GM21515 (cell line): ENCODE measurements at regions not wholly inside any gene's neighbourhood (a gene's known extent, or its start where the extent isn't known, plus 50 kb on each side); places are given as distances from the start of the nearest gene placed in this dataset.

Source experiments
- ATAC-seq: cut with Tn5 transposase; IDR thresholded peaks from one replicate; pipeline ENCODE4 v1.9.1; 2021; ENCODE audit not compliant: unreplicated experiment

GRCh38 chr5:77948476-77948875 is 172.3 kb upstream of the TBCA start:
- no peak for ATAC-seq

GRCh38 chr5:77947041-77947428 is 170.9 kb upstream of the TBCA start:
- no peak for ATAC-seq

GRCh38 chr5:77946381-77947040 is 170.4 kb upstream of the TBCA start:
- no peak for ATAC-seq

GRCh38 chr5:77945874-77946273 is 169.7 kb upstream of the TBCA start:
- no peak for ATAC-seq

- ATAC-seq: no peak
Observed at GRCh38 chr5:77944757-77945340, 168.7 kb upstream of the TBCA start.

- ATAC-seq: no peak
Observed at GRCh38 chr5:77943851-77944250, 167.7 kb upstream of the TBCA start.

- no peak for ATAC-seq
Observed at GRCh38 chr5:77942578-77943239, 166.6 kb upstream of the TBCA start.

- ATAC-seq: peak; percentile 93
Observed at GRCh38 chr5:77937015-77937908, 161.1 kb upstream of the TBCA start.

GRCh38 chr5:77936365-77936693 is 160.2 kb upstream of the TBCA start:
- ATAC-seq: no peak

GRCh38 chr5:77935506-77936364 is 159.6 kb upstream of the TBCA start:
- no peak for ATAC-seq

GRCh38 chr5:77928776-77929300 is 152.7 kb upstream of the TBCA start:
- no peak for ATAC-seq

GRCh38 chr5:77926337-77926736 is 150.2 kb upstream of the TBCA start:
- no peak for ATAC-seq

- ATAC-seq: no peak
Observed at GRCh38 chr5:77925503-77925902, 149.4 kb upstream of the TBCA start.

GRCh38 chr5:77924081-77924480 is 147.9 kb upstream of the TBCA start:
- no peak for ATAC-seq

GRCh38 chr5:77923666-77924065 is 147.5 kb upstream of the TBCA start:
- no peak for ATAC-seq

- ATAC-seq: no peak
Observed at GRCh38 chr5:77921094-77921768, 145.1 kb upstream of the TBCA start.

- ATAC-seq: no peak
Observed at GRCh38 chr5:77920359-77921058, 144.4 kb upstream of the TBCA start.

GRCh38 chr5:77915346-77915745 is 139.2 kb upstream of the TBCA start:
- no peak for ATAC-seq

GRCh38 chr5:77912721-77913120 is 136.6 kb upstream of the TBCA start:
- ATAC-seq: no peak
